IMR-90 (cell line): ENCODE measurements at regions not wholly inside any gene's neighbourhood (a gene's known extent, or its start where the extent isn't known, plus 50 kb on each side); places are given as distances from the start of the nearest gene placed in this dataset.

Source experiments
- ATAC-seq: fragments of 200-7000 bp; cut with Tn5 transposase; 2 replicates; pipeline ENCODE4 v1.9.1; 2020; ENCODE audit warnings: low read depth, mild to moderate bottlenecking, moderate library complexity
- BruUV-seq: library from RNA; stranded (reverse); fragments of 400-500 nt; replicated peaks from 2 replicates; lab custom pipeline; 2021; lab: Mats Ljungman, UMichigan
- CTCF ChIA-PET: fragments of 300-600 bp; formaldehyde crosslinking; extraction: SDS; loops from one replicate; lab custom pipeline; 2021; ENCODE audit warnings: antibody characterized with exemption; lab: Yijun Ruan, JAX
- POLR2A ChIA-PET: fragments of 300-600 bp; sonication (Branson Sonifier 250); formaldehyde crosslinking; loops from one replicate; lab custom pipeline; 2022; ENCODE audit warnings: antibody characterized with exemption; ENCODE audit not compliant: unreplicated experiment; lab: Charles Lee
- DNase-seq: peaks from one replicate; pipeline ENCODE4 v3.0.0; 2013
- H2AFZ ChIP-seq: replicated peaks from 2 replicates; pipeline ENCODE3; 2013; ENCODE audit warnings: low read length, mild to moderate bottlenecking; ENCODE audit not compliant: poor library complexity
- H2AK5ac ChIP-seq: 2 replicates; pipeline ENCODE4 v1.6.1; 2013; ENCODE audit warnings: low read depth, low read length, inconsistent platforms
- H2AK9ac ChIP-seq: replicated peaks from 2 replicates; pipeline ENCODE3; 2013; ENCODE audit warnings: mild to moderate bottlenecking, low read depth, low read length, moderate library complexity; ENCODE audit not compliant: poor library complexity
- H2BK120ac ChIP-seq: 2 replicates; pipeline ENCODE4 v1.6.1; 2013; ENCODE audit warnings: low read depth, low read length, inconsistent platforms
- H2BK15ac ChIP-seq: 3 replicates; pipeline ENCODE4 v1.6.1; 2013; ENCODE audit warnings: low read depth, low read length, inconsistent platforms
- H2BK20ac ChIP-seq: 2 replicates; pipeline ENCODE4 v1.6.1; 2013; ENCODE audit warnings: low read depth, mild to moderate bottlenecking, inconsistent platforms, low read length, moderate library complexity
- H2BK5ac ChIP-seq: 2 replicates; pipeline ENCODE4 v1.6.1; 2013; ENCODE audit warnings: mild to moderate bottlenecking, low read depth, low read length, inconsistent platforms; ENCODE audit not compliant: poor library complexity, severe bottlenecking
- H3K14ac ChIP-seq: replicated peaks from 2 replicates; pipeline ENCODE4 v1.6.1; 2013; ENCODE audit warnings: low read depth, low read length, inconsistent platforms
- H3K18ac ChIP-seq: 2 replicates; pipeline ENCODE4 v1.6.1; 2013; ENCODE audit warnings: low read depth, low read length, control low read depth
- H3K23ac ChIP-seq: 2 replicates; pipeline ENCODE4 v1.6.1; 2013; ENCODE audit warnings: low read depth, low read length, inconsistent platforms
- H3K27ac ChIP-seq: 2 replicates; pipeline ENCODE4 v1.5.1; 2013; ENCODE audit warnings: mild to moderate bottlenecking, control low read depth, low read length; ENCODE audit not compliant: insufficient read depth
- H3K27me3 ChIP-seq: 2 replicates; pipeline ENCODE4 v1.6.1; 2013; ENCODE audit warnings: low read length; ENCODE audit not compliant: control insufficient read depth, insufficient read depth
- H3K36me3 ChIP-seq: 2 replicates; pipeline ENCODE4 v1.6.1; 2013; ENCODE audit warnings: low read length, mixed read lengths; ENCODE audit not compliant: control insufficient read depth, insufficient read depth
- H3K4ac ChIP-seq: 2 replicates; pipeline ENCODE4 v1.6.1; 2013; ENCODE audit warnings: low read depth, low read length, inconsistent platforms
- H3K4me1 ChIP-seq: 2 replicates; pipeline ENCODE4 v1.6.1; 2013; ENCODE audit warnings: low read length, mixed read lengths; ENCODE audit not compliant: control insufficient read depth, insufficient read depth
- H3K4me2 ChIP-seq: 2 replicates; pipeline ENCODE4 v1.6.1; 2013; ENCODE audit warnings: low read depth, mild to moderate bottlenecking, control low read depth, low read length, moderate library complexity
- H3K4me3 ChIP-seq: 2 replicates; pipeline ENCODE4 v1.5.1; 2013; ENCODE audit warnings: low read depth, mild to moderate bottlenecking, control low read depth, low read length, moderate library complexity; ENCODE audit not compliant: insufficient read depth
- H3K56ac ChIP-seq: 2 replicates; pipeline ENCODE4 v1.6.1; 2013; ENCODE audit warnings: low read length, inconsistent platforms; ENCODE audit not compliant: insufficient read depth; ENCODE audit errors: extremely low read depth
- H3K79me1 ChIP-seq, 2 experiments: 2 replicates each; pipeline ENCODE4 v1.6.1; 2013; ENCODE audit warnings: low read length in 2 of 2, inconsistent platforms in 1 of 2, low read depth in 1 of 2
- H3K9ac ChIP-seq: 2 replicates; pipeline ENCODE4 v1.6.1; 2013; ENCODE audit warnings: low read depth, low read length, control low read depth
- H3K9me1 ChIP-seq: 2 replicates; pipeline ENCODE4 v1.6.1; 2013; ENCODE audit warnings: low read length, inconsistent platforms; ENCODE audit not compliant: insufficient read depth
- H3K9me3 ChIP-seq: 2 replicates; pipeline ENCODE4 v1.6.1; 2013; ENCODE audit warnings: low read length; ENCODE audit not compliant: control insufficient read depth, insufficient read depth
- H4K20me1 ChIP-seq: 2 replicates; pipeline ENCODE4 v1.6.1; 2013; ENCODE audit warnings: low read length, inconsistent platforms; ENCODE audit not compliant: insufficient read depth
- H4K5ac ChIP-seq: 2 replicates; pipeline ENCODE4 v1.6.1; 2013; ENCODE audit warnings: mild to moderate bottlenecking, low read depth, low read length, control low read depth
- H4K8ac ChIP-seq, 2 experiments: 2 replicates each; pipeline ENCODE4 v1.6.1; 2013; ENCODE audit warnings: low read depth in 2 of 2, low read length in 2 of 2, control low read depth in 1 of 2, inconsistent platforms in 1 of 2
- H4K91ac ChIP-seq: 2 replicates; pipeline ENCODE4 v1.6.1; 2013; ENCODE audit warnings: low read depth, low read length, inconsistent platforms; ENCODE audit not compliant: insufficient read depth
- BHLHE40 ChIP-seq: fragments of 150-350 bp; IDR thresholded peaks from 2 replicates; pipeline ENCODE4 v1.6.1; 2016; ENCODE audit warnings: mild to moderate bottlenecking, low read depth, low read length
- CEBPB ChIP-seq: IDR thresholded peaks from 2 replicates; pipeline ENCODE4 v1.6.1; 2012; ENCODE audit warnings: low read depth, low read length, improper control_type of control experiment
- CTCF ChIP-seq: conservative IDR thresholded peaks from 2 replicates; pipeline ENCODE4 v1.5.1; 2012; ENCODE audit warnings: mild to moderate bottlenecking, low read depth, low read length, improper control_type of control experiment
- FOS ChIP-seq: fragments of 150-350 bp; IDR thresholded peaks from 2 replicates; pipeline ENCODE4 v1.6.1; 2016; ENCODE audit warnings: low read depth, low read length
- MAFK ChIP-seq: IDR thresholded peaks from 2 replicates; pipeline ENCODE4 v1.6.1; 2012; ENCODE audit warnings: low read depth, low read length, improper control_type of control experiment
- MAZ ChIP-seq: IDR thresholded peaks from 2 replicates; pipeline ENCODE4 v1.6.1; 2012; ENCODE audit warnings: low read depth, mild to moderate bottlenecking, low read length, improper control_type of control experiment, moderate library complexity, borderline replicate concordance
- MXI1 ChIP-seq: IDR thresholded peaks from 2 replicates; pipeline ENCODE4 v1.6.1; 2012; ENCODE audit warnings: low read depth, mild to moderate bottlenecking, low read length, moderate library complexity, borderline replicate concordance
- POLR2A ChIP-seq: IDR thresholded peaks from 2 replicates; pipeline ENCODE4 v1.6.1; 2012; ENCODE audit warnings: mild to moderate bottlenecking, low read depth, low read length
- RAD21 ChIP-seq: IDR thresholded peaks from 2 replicates; pipeline ENCODE4 v1.6.1; 2012; ENCODE audit warnings: low read length, improper control_type of control experiment
- RCOR1 ChIP-seq: IDR thresholded peaks from 2 replicates; pipeline ENCODE4 v1.6.1; 2012; ENCODE audit warnings: mild to moderate bottlenecking, low read length, improper control_type of control experiment; ENCODE audit not compliant: insufficient replicate concordance
- SMC3 ChIP-seq: fragments of 150-350 bp; IDR thresholded peaks from 2 replicates; pipeline ENCODE4 v1.6.1; 2016; ENCODE audit warnings: low read depth, mild to moderate bottlenecking, antibody characterized with exemption, low read length, moderate library complexity
- USF2 ChIP-seq: fragments of 150-350 bp; IDR thresholded peaks from 2 replicates; pipeline ENCODE4 v1.6.1; 2017; ENCODE audit warnings: mild to moderate bottlenecking, antibody characterized with exemption, low read length, low read depth
- WGBS, 2 experiments: methylation state at CpG; one replicate each; pipeline versions ENCODE4 v1.1.5 to v1.1.7; 2013; ENCODE audit warnings: missing lambda C conversion rate in 2 of 2; ENCODE audit not compliant: insufficient read length in 1 of 2; ENCODE audit errors: extremely low coverage in 2 of 2; 5-methylcytosine and 5-hydroxymethylcytosine counted together
- dilution Hi-C: fragments of 300-500 bp; cut with HindIII; formaldehyde crosslinking; loops from one replicate; pipeline ENCODE4 v1.14.3; 2018; ENCODE audit warnings: low sequenced_read_pairs; ENCODE audit not compliant: unreplicated experiment
- in situ Hi-C: fragments of 300-500 bp; cut with MboI; formaldehyde crosslinking; loops from 3 replicates; pipeline ENCODE4 v1.14.3; 2019; ENCODE audit warnings: low sequenced_read_pairs, inconsistent platforms, mixed read lengths
- intact Hi-C: fragments of 100-400 bp; cut with micrococcal nuclease; formaldehyde crosslinking; loops from 2 replicates; pipeline ENCODE4 v1.10.0; 2022

- ChIA-PET CTCF (no interaction called here), POLR2A (no interaction called here)
- Histone ChIP-seq H3K4me1 (no peaks in the 10 kb centered on the region), H3K18ac (no peak overlapping the region), H3K79me1 (no peaks in the 10 kb centered on the region), H3K23ac (no peak overlapping the region), H2AK5ac (no peak overlapping the region), H4K5ac (no peak overlapping the region), H3K56ac (no peak overlapping the region), H3K14ac (no peak overlapping the region), H3K9me3 (no peaks in the 10 kb centered on the region), H2AFZ (no peak overlapping the region), H3K4ac (no peak overlapping the region), H3K27me3 (no peaks in the 10 kb centered on the region), H3K36me3 (no peaks in the 10 kb centered on the region), H4K8ac (no peak overlapping the region), H2BK5ac (no peak overlapping the region), H3K9me1 (no peaks in the 10 kb centered on the region), H3K9ac (no peak overlapping the region), H2BK15ac (no peak overlapping the region), H4K20me1 (no peaks in the 10 kb centered on the region), H2AK9ac (no peak overlapping the region), H3K27ac (no peak overlapping the region), H3K4me3 (no peak overlapping the region), H2BK20ac (no peak overlapping the region), H2BK120ac (no peak overlapping the region), H3K4me2 (no peak overlapping the region), H4K91ac (no peak overlapping the region)
- intact Hi-C loops = no loop called here
- in situ Hi-C loops = no loop called here
- dilution Hi-C loops = no loop called here
- TF ChIP-seq MXI1 (no peak), FOS (no peak), RAD21 (no peak), MAZ (no peak), RCOR1 (no peak), CTCF (no peak), POLR2A (no peak), USF2 (no peak), SMC3 (no peak), CEBPB (no peak), BHLHE40 (no peak), MAFK (no peak)
- WGBS, 2 experiments = no CpG with 5 or more reads among the region's 1 CpG
- no TSS peak for BruUV-seq
- ATAC-seq (no peak), DNase-seq (no peak)
Observed at GRCh38 chr6:97913721-97914120, 630.7 kb upstream of the MMS22L start.
